Keratinocyte (primary cell): ENCODE measurements at regions not wholly inside any gene's neighbourhood (a gene's known extent, or its start where the extent isn't known, plus 50 kb on each side); places are given as distances from the start of the nearest gene placed in this dataset.

Experiments used
- EZH2 ChIP-seq: IDR thresholded peaks from one replicate; pipeline ENCODE4 v1.6.1; 2012; ENCODE audit warnings: inconsistent platforms, mild to moderate bottlenecking, low read length, moderate library complexity
- TF ChIP-seq, protein P1 (sequence below), 3 experiments: IDR thresholded peaks in 1 of 3; conservative IDR thresholded peaks in 1 of 3; optimal IDR thresholded peaks in 1 of 3; 2 replicates in 2 of 3; 3 replicates in 1 of 3; pipeline versions ENCODE3 to v1.5.1; 2011; ENCODE audit warnings: low read length in 3 of 3, mild to moderate bottlenecking in 3 of 3, moderate library complexity in 2 of 3, control low read depth in 1 of 3, inconsistent platforms in 1 of 3; ENCODE audit not compliant: insufficient read depth in 2 of 3; ENCODE audit errors: extremely low read depth in 1 of 3

DNA sequence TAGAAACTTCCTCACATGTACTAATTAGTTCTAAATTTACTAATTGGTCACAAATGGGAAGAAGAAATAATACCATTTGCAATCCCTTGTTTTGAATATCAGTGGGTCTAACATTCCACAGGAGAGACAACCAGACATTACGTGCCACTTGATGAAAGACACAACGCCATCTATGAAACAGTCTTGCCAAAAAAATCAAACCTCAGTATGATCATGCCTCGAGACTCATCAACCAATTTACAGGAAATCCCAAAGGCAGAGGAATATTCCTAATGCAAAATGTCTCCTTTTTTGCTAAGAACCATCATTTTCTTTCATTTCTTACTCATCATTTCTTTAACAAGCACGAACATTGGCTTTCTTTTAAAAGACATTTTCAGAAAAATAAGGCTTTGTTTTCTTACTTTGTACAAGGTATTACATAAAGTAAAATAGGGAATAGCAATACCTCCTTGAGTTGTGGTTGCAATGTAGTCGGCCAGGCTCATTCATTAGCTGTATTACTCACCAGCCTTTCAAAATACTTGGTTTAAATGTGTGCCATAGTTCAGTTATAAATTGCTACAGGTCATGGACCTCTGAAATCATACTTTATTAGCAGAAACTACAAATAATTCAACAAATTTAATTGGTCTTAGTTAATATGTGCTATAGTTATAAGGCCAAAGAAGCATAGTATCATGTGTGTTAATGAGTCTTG lies 436.2 kb upstream of the FLRT2 start:
- TF ChIP-seq, protein P1, sequence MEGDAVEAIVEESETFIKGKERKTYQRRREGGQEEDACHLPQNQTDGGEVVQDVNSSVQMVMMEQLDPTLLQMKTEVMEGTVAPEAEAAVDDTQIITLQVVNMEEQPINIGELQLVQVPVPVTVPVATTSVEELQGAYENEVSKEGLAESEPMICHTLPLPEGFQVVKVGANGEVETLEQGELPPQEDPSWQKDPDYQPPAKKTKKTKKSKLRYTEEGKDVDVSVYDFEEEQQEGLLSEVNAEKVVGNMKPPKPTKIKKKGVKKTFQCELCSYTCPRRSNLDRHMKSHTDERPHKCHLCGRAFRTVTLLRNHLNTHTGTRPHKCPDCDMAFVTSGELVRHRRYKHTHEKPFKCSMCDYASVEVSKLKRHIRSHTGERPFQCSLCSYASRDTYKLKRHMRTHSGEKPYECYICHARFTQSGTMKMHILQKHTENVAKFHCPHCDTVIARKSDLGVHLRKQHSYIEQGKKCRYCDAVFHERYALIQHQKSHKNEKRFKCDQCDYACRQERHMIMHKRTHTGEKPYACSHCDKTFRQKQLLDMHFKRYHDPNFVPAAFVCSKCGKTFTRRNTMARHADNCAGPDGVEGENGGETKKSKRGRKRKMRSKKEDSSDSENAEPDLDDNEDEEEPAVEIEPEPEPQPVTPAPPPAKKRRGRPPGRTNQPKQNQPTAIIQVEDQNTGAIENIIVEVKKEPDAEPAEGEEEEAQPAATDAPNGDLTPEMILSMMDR (optimal IDR thresholded peaks at IDR 0.05 in 1 of 3, IDR thresholded peaks at IDR 0.05 in 1 of 3, conservative IDR thresholded peaks at IDR 0.05 in 1 of 3; ENCODE audit: extremely low read depth in 1 of 3, insufficient read depth in 2 of 3, low read length in 3 of 3) = no peak
- TF ChIP-seq EZH2 = no peak
